Thyroid gland (tissue), 4 donors: ENCODE measurements at regions not wholly inside any gene's neighbourhood (a gene's known extent, or its start where the extent isn't known, plus 50 kb on each side); places are given as distances from the start of the nearest gene placed in this dataset.

Experiments used
- CTCF ChIP-seq, 6 experiments: fragments of 200-600 bp in 3 of 6; fragments of 450-650 bp in 3 of 6; sonication (generic) in 3 of 6; IDR thresholded peaks; one replicate each; pipeline ENCODE4 v1.5.1; 2016 to 2019; ENCODE audit warnings: antibody characterized with exemption in 6 of 6, mild to moderate bottlenecking in 2 of 6, inconsistent platforms in 1 of 6, moderate library complexity in 1 of 6
- POLR2A ChIP-seq, 2 donors: fragments of 450-650 bp; IDR thresholded peaks; one replicate each; pipeline ENCODE4 v1.6.1; 2017; ENCODE audit warnings: antibody characterized with exemption in 2 of 2, mild to moderate bottlenecking in 2 of 2, moderate library complexity in 1 of 2

GRCh38 chr12:23186950-23187349, 562.0 kb downstream of the ETNK1 start:
- TF ChIP-seq POLR2A (IDR thresholded peaks at IDR 0.05) (no peak), CTCF (IDR thresholded peaks at IDR 0.05) (no peak)
